D721Med (cell line): ENCODE measurements at regions not wholly inside any gene's neighbourhood (a gene's known extent, or its start where the extent isn't known, plus 50 kb on each side); places are given as distances from the start of the nearest gene placed in this dataset.

Source experiments
- DNase-seq: peaks from one replicate; pipeline ENCODE4 v3.0.0; 2011; ENCODE audit warnings: low spot score; ENCODE audit not compliant: insufficient read length
- FAIRE-seq: peaks from 2 replicates; lab custom pipeline; 2011; peaks lifted over from hg19 to GRCh38; lab: Jason Lieb, UNC
- TF ChIP-seq, protein P1 (sequence below): IDR thresholded peaks from 2 replicates; pipeline ENCODE4 v1.5.1; 2012; ENCODE audit warnings: mild to moderate bottlenecking, control low read depth; ENCODE audit not compliant: insufficient read depth; ENCODE audit errors: missing control alignments

- FAIRE-seq (no peak), DNase-seq (no peak)
- TF ChIP-seq, protein P1, sequence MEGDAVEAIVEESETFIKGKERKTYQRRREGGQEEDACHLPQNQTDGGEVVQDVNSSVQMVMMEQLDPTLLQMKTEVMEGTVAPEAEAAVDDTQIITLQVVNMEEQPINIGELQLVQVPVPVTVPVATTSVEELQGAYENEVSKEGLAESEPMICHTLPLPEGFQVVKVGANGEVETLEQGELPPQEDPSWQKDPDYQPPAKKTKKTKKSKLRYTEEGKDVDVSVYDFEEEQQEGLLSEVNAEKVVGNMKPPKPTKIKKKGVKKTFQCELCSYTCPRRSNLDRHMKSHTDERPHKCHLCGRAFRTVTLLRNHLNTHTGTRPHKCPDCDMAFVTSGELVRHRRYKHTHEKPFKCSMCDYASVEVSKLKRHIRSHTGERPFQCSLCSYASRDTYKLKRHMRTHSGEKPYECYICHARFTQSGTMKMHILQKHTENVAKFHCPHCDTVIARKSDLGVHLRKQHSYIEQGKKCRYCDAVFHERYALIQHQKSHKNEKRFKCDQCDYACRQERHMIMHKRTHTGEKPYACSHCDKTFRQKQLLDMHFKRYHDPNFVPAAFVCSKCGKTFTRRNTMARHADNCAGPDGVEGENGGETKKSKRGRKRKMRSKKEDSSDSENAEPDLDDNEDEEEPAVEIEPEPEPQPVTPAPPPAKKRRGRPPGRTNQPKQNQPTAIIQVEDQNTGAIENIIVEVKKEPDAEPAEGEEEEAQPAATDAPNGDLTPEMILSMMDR, result no peak
Observed at GRCh38 chr2:67339234-67339885, 57.8 kb upstream of the ETAA1 start.

DNA sequence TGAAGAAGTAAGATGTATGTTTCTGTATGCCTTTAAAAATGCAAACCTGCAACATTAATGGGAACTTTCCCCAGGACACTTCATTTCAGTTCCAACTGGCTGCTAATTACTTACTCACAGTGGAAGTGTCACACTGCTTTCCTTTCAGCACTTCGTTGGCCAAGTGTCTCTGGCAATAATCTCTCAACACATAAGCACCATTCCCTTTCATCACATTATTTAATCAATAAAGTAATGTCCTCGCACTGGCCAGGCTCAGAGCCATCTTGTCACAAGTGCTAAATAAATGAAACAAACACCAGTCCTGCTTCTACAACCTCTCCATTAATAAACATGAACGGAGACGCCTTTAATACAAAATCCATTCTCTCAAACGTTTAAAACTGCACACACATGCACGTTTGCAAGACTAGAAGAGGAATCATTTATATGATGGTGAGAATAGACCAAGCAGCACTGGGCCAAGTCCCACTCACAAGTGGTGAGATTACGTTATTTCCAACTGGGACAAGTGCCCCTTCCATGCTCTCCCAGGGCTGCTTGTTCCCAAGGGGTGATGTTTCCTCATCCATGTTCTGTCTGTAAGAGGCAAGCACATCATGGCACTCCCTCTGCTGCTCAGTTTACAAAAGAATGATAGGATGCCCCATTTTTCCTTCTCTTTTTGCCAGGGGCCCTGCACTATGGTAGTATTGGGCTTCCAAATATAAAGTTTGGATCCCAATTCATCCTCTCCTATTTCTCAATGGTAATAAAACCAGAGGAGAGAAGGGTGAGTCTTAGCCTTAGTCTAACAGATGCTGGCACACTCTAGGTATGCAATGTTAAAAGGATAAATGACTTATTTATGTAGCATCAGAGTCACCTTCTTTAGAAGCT lies 56.8 kb upstream of the ETAA1 start:
- FAIRE-seq (no peak), DNase-seq (no peak)
- TF ChIP-seq, protein P1, result no peak

DNA sequence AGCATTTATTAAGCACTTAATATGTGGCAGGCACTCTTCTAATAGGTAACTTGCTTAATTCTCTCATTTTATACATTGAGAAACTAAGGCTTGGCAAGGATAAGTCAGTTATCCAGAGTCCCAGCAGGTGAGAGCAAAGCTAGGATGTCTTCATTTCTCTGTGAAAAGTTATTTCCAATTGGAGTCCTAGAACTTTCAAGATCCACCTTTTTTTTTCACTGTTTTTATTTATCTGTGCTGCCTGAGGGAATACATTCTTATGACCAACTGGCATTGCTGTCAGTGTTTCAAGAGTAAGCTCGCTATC lies 56.2 kb upstream of the ETAA1 start:
- FAIRE-seq (no peak), DNase-seq (no peak)
- TF ChIP-seq, protein P1, result no peak

GRCh38 chr2:67341336-67341735 lies 55.8 kb upstream of the ETAA1 start:
- no peak for DNase-seq
- FAIRE-seq, result no peak
- TF ChIP-seq, protein P1, result no peak

GRCh38 chr2:67342394-67342793 lies 54.7 kb upstream of the ETAA1 start:
- DNase-seq, result no peak
- FAIRE-seq, result no peak
- TF ChIP-seq, protein P1, result no peak

DNA sequence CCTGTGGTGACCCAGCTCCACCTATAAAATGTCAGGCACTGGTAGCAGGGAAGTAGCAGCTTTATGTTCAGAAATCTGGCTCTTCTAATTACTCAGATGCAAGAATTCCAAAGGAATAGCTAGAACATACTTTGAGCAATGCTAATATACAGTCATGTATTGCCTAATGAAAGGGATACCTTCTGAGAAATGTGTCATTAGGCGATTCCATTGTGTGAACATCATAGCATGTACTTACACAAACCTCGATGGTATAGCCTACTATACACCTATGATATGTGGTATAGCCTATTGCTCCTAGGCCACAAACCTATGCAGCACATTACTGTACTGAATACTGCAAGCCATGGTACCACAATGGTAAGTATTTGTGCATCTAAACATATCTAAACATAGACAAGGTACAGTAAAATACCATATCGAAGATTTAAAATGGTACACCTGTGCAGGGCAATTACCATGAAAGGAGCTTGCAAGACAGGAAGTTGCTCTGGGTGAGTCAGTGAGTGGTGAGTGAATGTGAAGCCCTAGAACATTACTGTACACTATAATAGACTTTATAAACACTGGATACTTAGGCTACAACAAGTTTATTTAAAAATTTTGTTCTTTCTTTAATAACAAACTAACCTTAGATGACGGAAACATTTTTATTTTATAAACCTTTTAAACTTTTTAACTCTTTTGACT lies 50.3 kb upstream of the ETAA1 start:
- FAIRE-seq, result no peak

More for the DNA sequence above, 50.3 kb upstream of the ETAA1 start:
- no peak for DNase-seq
- TF ChIP-seq, protein P1, result no peak
